Panc1 (cell line): ENCODE measurements at regions not wholly inside any gene's neighbourhood (a gene's known extent, or its start where the extent isn't known, plus 50 kb on each side); places are given as distances from the start of the nearest gene placed in this dataset.

Source experiments
- ATAC-seq: fragments of 200-7000 bp; cut with Tn5 transposase; 2 replicates; pipeline ENCODE4 v1.9.1; 2020; ENCODE audit warnings: mild to moderate bottlenecking, moderate library complexity
- BruUV-seq: library from RNA; stranded (reverse); fragments of 400-500 nt; replicated peaks from 2 replicates; lab custom pipeline; 2021; lab: Mats Ljungman, UMichigan
- CTCF ChIA-PET: fragments of 300-600 bp; sonication (Branson Sonifier 250); formaldehyde crosslinking; loops from one replicate; lab custom pipeline; 2022; ENCODE audit warnings: antibody characterized with exemption; lab: Charles Lee
- POLR2A ChIA-PET: fragments of 300-600 bp; sonication (Branson Sonifier 250); formaldehyde crosslinking; loops from one replicate; lab custom pipeline; 2022; ENCODE audit warnings: antibody characterized with exemption; lab: Charles Lee
- DNase-seq: peaks from one replicate; pipeline ENCODE4 v3.0.0-alpha.2; 2010; ENCODE audit warnings: low read depth, low spot score
- H3K27ac ChIP-seq: 2 replicates; pipeline ENCODE4 v1.5.1; 2011; ENCODE audit warnings: mild to moderate bottlenecking, low read length, inconsistent platforms
- H3K27me3 ChIP-seq: fragments of 200-500 bp; sonication (Bioruptor generic); 2 replicates; pipeline ENCODE4 v1.6.0; 2014; ENCODE audit warnings: low read length, inconsistent platforms; ENCODE audit not compliant: control insufficient read depth, insufficient read depth
- H3K36me3 ChIP-seq: fragments of 200-500 bp; sonication (Bioruptor generic); 2 replicates; pipeline ENCODE4 v1.5.1; 2014; ENCODE audit warnings: inconsistent platforms, mild to moderate bottlenecking, low read length, moderate library complexity; ENCODE audit not compliant: control insufficient read depth, insufficient read depth
- H3K4me1 ChIP-seq: 2 replicates; pipeline ENCODE4 v1.5.1; 2011; ENCODE audit warnings: inconsistent platforms, mild to moderate bottlenecking, low read length, moderate library complexity; ENCODE audit not compliant: control insufficient read depth, insufficient read depth
- H3K4me3 ChIP-seq, 2 experiments: 2 replicates each; pipeline ENCODE4 v1.5.1; 2011 to 2012; ENCODE audit warnings: low read depth in 2 of 2, low read length in 2 of 2, mild to moderate bottlenecking in 2 of 2, inconsistent platforms in 1 of 2, moderate library complexity in 1 of 2
- H3K9me3 ChIP-seq: fragments of 200-500 bp; sonication (Bioruptor generic); 2 replicates; pipeline ENCODE4 v1.5.1; 2014; ENCODE audit warnings: low read depth, mild to moderate bottlenecking, inconsistent platforms, low read length, moderate library complexity; ENCODE audit not compliant: control insufficient read depth, insufficient read depth
- CTCF ChIP-seq: fragments of 450-650 bp; IDR thresholded peaks from 2 replicates; pipeline ENCODE4 v1.5.1; 2017; ENCODE audit warnings: mild to moderate bottlenecking
- POLR2AphosphoS5 ChIP-seq: IDR thresholded peaks from 2 replicates; pipeline ENCODE4 v1.6.1; 2012; ENCODE audit warnings: mild to moderate bottlenecking, low read depth, low read length, moderate library complexity
- SIN3A ChIP-seq: IDR thresholded peaks from 2 replicates; pipeline ENCODE4 v1.6.1; 2012; ENCODE audit warnings: low read depth, mild to moderate bottlenecking, low read length, moderate library complexity, borderline replicate concordance; ENCODE audit not compliant: insufficient read depth
- TCF7L2 ChIP-seq: IDR thresholded peaks from 2 replicates; pipeline ENCODE4 v1.6.1; 2011; ENCODE audit warnings: mild to moderate bottlenecking, low read depth, low read length, inconsistent platforms
- in situ Hi-C: cut with HindIII; loops from 2 replicates; pipeline ENCODE4 v1.10.0; 2016; ENCODE audit warnings: low sequenced_read_pairs, low pct_unique_long_range_greater_than_20kb
- intact Hi-C: fragments of 100-400 bp; cut with micrococcal nuclease; formaldehyde crosslinking; loops from one replicate; pipeline ENCODE4 v1.10.0; 2022; ENCODE audit not compliant: unreplicated experiment
- TF ChIP-seq, protein P1 (sequence below), 2 experiments: IDR thresholded peaks; 2 replicates each; pipeline ENCODE4 v1.6.1; 2011 to 2012; ENCODE audit warnings: low read depth in 2 of 2, control low read depth in 1 of 2, low read length in 1 of 2, mild to moderate bottlenecking in 1 of 2, moderate library complexity in 1 of 2; ENCODE audit not compliant: insufficient read depth in 1 of 2

- no TSS peak for BruUV-seq
- Histone ChIP-seq H3K4me3 (no peak overlapping the region), H3K4me1 (no peaks in the 10 kb centered on the region), H3K27ac (no peak overlapping the region), H3K36me3 (no peaks in the 10 kb centered on the region), H3K27me3 (no peaks in the 10 kb centered on the region), H3K9me3 (no peaks in the 10 kb centered on the region)
- intact Hi-C loops = loop anchor here (1.0 kb wide), 1 partner anchor 37 kb away; no protein-coding TSS in a partner anchor
- in situ Hi-C loops = no loop called here
- DNase-seq (no peak), ATAC-seq (no peak)
- ChIA-PET CTCF (no interaction called here), POLR2A (no interaction called here)
- TF ChIP-seq POLR2AphosphoS5 (no peak), CTCF (no peak), SIN3A (no peak)
Observed at GRCh38 chr6:126716826-126717509, 377.1 kb downstream of the CENPW start.

DNA sequence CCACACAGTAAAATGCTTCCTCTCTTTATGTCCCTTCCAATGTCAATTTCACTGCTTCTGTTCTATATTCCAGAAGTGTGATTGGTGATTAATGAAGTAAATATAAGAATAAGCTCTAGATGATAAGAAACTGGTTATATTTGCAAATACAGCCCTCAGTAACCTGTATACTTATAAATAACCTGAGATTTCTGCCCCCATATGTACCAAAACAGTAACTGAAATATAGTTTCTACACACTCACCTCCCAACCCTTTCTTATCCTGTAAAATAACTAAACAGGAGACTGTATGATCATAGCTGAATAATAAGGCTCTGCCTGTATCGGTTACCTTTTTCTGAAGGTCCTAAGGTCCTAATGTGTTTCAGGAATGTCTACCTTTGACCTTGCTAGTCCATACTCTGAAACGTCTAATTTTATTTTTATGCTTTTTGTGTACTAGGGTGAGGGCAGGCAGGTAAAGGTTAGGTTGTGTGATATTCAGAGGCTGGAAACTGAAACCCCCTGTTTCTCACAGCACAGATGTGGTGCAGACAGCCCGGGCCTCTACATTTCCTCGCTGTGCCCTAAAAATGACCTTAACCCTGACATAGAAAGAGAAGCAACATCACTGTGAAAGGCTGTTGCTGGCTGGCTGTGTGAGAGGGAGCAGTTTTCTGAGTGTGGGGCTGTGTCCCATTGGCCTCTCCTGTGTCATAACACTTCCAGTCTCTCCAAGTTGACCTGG lies 378.8 kb downstream of the CENPW start:
- ATAC-seq = no peak; the same call in 1 of the 2 replicates
- DNase-seq = no peak
- Histone ChIP-seq H3K27ac (no peak overlapping the region), H3K36me3 (no peaks in the 10 kb centered on the region), H3K27me3 (no peaks in the 10 kb centered on the region), H3K4me3 (no peak overlapping the region), H3K4me1 (no peaks in the 10 kb centered on the region), H3K9me3 (no peaks in the 10 kb centered on the region)
- POLR2A ChIA-PET = no interaction called here
- TF ChIP-seq POLR2AphosphoS5 (no peak), CTCF (no peak), TCF7L2 (no peak), SIN3A (no peak)
- TF ChIP-seq, protein P1, sequence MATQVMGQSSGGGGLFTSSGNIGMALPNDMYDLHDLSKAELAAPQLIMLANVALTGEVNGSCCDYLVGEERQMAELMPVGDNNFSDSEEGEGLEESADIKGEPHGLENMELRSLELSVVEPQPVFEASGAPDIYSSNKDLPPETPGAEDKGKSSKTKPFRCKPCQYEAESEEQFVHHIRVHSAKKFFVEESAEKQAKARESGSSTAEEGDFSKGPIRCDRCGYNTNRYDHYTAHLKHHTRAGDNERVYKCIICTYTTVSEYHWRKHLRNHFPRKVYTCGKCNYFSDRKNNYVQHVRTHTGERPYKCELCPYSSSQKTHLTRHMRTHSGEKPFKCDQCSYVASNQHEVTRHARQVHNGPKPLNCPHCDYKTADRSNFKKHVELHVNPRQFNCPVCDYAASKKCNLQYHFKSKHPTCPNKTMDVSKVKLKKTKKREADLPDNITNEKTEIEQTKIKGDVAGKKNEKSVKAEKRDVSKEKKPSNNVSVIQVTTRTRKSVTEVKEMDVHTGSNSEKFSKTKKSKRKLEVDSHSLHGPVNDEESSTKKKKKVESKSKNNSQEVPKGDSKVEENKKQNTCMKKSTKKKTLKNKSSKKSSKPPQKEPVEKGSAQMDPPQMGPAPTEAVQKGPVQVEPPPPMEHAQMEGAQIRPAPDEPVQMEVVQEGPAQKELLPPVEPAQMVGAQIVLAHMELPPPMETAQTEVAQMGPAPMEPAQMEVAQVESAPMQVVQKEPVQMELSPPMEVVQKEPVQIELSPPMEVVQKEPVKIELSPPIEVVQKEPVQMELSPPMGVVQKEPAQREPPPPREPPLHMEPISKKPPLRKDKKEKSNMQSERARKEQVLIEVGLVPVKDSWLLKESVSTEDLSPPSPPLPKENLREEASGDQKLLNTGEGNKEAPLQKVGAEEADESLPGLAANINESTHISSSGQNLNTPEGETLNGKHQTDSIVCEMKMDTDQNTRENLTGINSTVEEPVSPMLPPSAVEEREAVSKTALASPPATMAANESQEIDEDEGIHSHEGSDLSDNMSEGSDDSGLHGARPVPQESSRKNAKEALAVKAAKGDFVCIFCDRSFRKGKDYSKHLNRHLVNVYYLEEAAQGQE (IDR thresholded peaks at IDR 0.05; ENCODE audit: insufficient read depth in 1 of 2, low read depth in 2 of 2, low read length in 1 of 2) = no peak
- CTCF ChIA-PET = no interaction called here
- BruUV-seq = no TSS peak
- in situ Hi-C loops (no loop called here), intact Hi-C loops (no loop called here)
